ENCODE measurements at regions not wholly inside any gene's neighbourhood (a gene's known extent, or its start where the extent isn't known, plus 50 kb on each side); places are given as distances from the start of the nearest gene placed in this dataset.
"Not testable (repeated sequence)": the region's sequence is repeated elsewhere in the genome, so short reads cannot be mapped to it uniquely, and the experiment has no call there.

DNA sequence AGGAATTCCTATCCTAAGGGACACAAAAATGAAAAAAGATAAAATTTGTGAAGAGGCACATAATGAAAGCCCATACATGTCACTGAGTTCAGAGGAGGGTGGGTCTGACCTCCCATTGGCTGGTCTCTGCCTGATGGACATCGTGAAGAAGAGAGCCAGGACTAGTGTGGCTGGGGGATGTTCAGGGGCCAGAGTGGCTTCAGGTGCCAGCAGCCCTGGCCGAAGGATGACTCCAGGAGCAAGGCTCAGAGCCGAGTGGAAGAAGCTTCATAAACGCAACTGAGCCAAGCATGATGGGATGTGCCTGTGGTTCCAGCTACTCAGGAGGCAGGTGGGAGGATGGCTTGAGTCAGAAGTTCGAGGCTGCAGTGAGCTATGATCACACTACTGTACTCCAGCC is 56.9 kb upstream of the ATP5PO start:
- DNase-seq (ENCODE audit: low read depth) = no peak

DNA sequence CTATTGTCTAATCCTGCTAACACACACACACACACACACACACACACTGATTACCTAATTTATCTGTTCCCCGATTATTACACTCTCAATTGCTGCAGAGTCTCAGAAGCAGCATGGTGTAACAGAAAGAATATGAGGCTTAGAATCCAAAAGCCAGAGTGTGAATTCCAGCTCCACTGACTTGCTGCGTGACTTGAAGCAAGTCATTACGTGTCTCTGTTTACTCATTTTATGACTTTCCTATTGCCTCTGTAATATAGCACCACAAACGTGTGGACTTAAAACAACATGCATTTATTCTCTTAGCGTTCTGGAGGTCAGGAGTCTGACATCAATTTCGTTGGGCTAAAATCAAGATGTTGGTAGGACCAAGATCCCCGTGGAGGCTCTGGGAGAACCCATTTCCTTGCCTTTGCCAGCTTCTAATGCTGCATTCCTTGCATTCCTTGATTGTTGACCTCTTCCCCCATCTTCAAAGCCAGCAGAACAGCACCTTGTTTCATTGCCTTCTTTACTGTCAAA is 55.9 kb upstream of the ATP5PO start:
- DNase-seq (ENCODE audit: low read depth) = no peak

DNA sequence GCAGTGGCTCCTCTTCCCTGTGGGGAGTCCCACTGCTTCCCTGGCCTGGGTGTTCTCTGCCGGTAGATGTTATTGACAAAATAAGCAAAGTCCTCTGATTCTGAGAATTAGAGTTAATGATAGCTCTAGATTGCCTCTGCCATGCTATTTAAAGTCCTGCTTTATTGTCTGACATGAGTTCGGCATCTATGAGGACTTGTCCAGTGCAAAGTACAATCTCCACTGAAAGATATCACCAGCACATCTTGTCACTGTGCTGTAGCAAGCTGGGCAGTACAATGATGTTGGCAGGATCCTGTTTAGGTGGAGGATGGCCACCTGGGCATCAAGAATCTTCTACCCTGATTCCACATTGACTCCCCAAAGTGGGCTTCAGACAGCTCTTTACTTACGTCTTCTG is 54.0 kb upstream of the ATP5PO start:
- DNase-seq (ENCODE audit: low read depth) = no peak

DNA sequence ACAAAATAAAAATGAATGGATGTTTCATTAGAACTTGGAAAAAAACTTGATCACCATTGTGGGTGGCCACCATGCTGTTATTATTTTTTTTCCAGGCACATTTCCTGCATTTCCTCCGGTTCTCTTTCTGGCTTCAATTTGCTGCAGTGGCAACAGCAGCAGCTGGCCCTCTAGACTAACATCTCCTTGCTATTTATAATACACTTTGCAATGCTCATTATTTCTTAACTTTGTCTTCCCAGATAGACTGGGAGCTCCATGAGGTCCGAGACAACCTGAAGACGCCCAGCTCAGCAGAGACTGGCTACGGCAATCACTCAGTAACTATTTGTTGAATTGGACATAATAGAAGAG is 53.4 kb upstream of the ATP5PO start:
- DNase-seq (ENCODE audit: low read depth) = no peak

DNA sequence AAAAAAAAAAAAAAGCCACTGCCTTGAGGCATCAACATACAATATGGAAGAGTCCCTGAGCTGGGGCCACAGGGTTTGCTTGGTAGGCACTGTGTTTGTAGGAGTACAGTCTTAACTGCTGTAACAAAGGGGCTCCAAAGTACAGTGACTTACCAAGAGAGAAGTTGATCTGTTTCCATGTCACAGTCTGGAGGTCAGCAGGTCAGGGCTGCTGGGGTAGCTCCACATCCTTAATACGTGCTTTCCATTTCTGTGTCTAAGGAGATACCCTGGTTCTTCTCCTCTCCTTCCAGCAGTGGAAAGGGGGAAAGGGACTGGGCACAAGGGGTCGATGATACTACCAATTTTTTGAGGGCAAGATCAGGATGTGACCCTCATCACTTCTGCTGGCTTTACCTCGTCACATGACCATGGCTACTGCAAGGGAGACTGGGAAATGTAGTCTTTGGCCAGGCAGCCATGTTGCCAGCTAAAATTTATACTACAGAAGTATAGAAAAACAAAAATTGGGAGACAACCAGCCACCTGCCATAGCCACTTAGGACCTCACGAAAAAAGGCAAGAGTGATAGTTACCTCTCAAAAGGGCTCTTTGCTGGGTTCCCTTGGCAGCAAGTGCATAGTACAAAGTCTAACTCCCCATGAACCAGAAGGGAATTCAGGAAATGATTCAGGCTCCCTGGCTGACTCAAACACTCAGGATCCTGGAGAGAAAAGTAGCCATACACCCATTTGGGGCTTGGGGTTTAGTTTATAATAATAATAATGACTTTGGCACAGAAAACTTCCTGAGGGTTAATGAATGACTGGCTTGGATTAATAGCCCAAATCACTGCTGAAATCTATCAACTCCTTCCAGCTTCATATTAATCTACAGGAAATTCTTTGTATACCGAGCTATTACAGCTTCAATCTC is 52.7 kb upstream of the ATP5PO start:
- no peak for DNase-seq (ENCODE audit: low read depth)

DNA sequence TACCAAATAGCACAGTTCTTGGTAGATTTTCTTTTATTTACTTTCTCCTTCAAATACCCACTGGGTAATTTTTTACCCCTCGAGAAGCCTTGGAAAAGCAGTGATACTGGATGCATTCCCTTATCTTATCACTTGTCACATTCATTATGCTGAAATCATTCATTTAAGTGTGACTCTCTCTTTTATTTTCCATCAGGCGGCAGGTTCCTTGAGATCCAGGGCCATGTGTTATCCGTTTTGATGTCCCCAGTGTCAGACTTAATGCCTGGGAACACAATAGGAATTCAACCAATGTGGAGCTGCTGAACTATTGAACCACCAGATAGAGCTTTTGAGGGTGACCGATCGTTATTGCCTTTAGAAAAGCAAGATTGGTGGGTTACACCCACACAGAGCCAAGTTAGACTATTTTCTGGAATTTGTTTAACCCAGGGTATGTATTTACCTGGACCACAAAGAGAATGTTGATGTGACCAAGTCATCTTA is 51.5 kb upstream of the ATP5PO start:
- DNase-seq (ENCODE audit: low read depth) = no peak

DNA sequence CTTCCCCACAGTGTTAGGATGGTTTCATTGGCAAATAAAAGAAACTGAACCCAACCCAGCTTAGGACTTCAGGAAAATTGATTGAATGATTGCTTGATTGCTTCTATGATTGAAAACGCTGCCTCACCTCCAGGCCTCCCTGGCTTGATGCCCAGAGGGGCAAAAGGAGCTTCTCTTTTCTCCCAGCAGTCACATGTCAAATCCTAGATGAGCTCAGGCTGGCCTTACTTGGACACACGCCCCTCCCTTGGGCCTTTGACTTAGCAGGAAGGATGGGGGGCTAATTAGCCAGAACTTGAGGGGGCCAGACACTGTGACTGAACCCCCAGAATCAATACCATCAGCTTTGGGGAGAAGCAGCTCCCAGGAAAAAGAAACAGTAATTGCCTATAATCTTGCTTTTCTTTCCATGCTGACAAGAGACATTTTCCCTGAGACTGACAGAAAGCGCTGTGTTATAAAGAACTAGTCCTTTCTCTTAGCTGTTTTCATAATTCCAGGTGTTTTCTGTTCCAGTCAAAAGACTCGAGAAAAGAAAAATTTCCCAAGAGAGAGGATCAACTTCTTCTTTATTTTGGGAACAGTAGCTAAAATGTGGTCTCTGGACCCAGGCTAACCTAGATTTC is 50.8 kb upstream of the ATP5PO start:
- no peak for DNase-seq (ENCODE audit: low read depth)

DNA sequence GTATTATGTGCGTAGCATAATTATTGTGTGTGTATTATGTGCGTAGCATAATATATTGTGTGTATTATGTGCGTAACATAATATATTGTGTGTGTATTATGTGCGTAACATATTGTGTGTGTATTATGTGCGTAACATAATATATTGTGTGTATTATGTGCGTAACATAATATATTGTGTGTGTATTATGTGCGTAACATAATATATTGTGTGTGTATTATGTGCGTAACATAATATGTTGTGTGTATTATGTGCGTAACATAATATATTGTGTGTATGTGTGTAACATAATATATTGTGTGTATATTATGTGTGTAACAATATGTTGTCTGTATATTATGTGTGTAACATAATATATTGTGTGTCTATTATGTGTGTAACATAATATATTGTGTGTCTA is 50.1 kb upstream of the ATP5PO start:
- DNase-seq (ENCODE audit: low read depth) = not testable (repeated sequence)
